SH-SY5Y (cell line): ENCODE measurements at regions not wholly inside any gene's neighbourhood (a gene's known extent, or its start where the extent isn't known, plus 50 kb on each side); places are given as distances from the start of the nearest gene placed in this dataset.

ENCODE experiments used
- GATA2 ChIP-seq: IDR thresholded peaks from 2 replicates; pipeline ENCODE4 v1.6.1; 2011; ENCODE audit warnings: mild to moderate bottlenecking, low read depth, low read length
- GATA3 ChIP-seq: IDR thresholded peaks from 2 replicates; pipeline ENCODE4 v1.6.1; 2011; ENCODE audit warnings: low read depth, mild to moderate bottlenecking, low read length, moderate library complexity

- TF ChIP-seq GATA3 (no peak), GATA2 (no peak)
Observed at GRCh38 chr10:18735711-18736110, 76.5 kb downstream of the ARL5B start.

- TF ChIP-seq GATA3 (no peak), GATA2 (no peak)
Observed at GRCh38 chr10:18737236-18737635, 78.0 kb downstream of the ARL5B start.

GRCh38 chr10:18737841-18738240 is 78.6 kb downstream of the ARL5B start:
- TF ChIP-seq GATA3, result no peak
- no peak for TF ChIP-seq GATA2

GRCh38 chr10:18738835-18739234 is 79.6 kb downstream of the ARL5B start:
- TF ChIP-seq GATA3 (peak; percentile 37; the same call in 1 of the 2 replicates), GATA2 (peak; percentile 47; the same call in 1 of the 2 replicates)

GRCh38 chr10:18743926-18744325 is 84.7 kb downstream of the ARL5B start:
- TF ChIP-seq GATA2, result no peak
- TF ChIP-seq GATA3, result no peak

GRCh38 chr10:18753312-18753895 is 94.2 kb downstream of the ARL5B start:
- TF ChIP-seq GATA2 (no peak), GATA3 (no peak)

GRCh38 chr10:18759575-18759974 is 100.3 kb downstream of the ARL5B start:
- TF ChIP-seq GATA3 (no peak), GATA2 (no peak)

- TF ChIP-seq GATA3 (no peak), GATA2 (no peak)
Observed at GRCh38 chr10:18760836-18761235, 101.6 kb downstream of the ARL5B start.

- TF ChIP-seq GATA3, result no peak
- TF ChIP-seq GATA2, result no peak
Observed at GRCh38 chr10:18767981-18768380, 108.8 kb downstream of the ARL5B start.

- TF ChIP-seq GATA3 (no peak), GATA2 (no peak)
Observed at GRCh38 chr10:18773180-18773579, 113.9 kb downstream of the ARL5B start.

GRCh38 chr10:18777258-18777657 is 118.0 kb downstream of the ARL5B start:
- TF ChIP-seq GATA3 (no peak), GATA2 (no peak)

GRCh38 chr10:18786478-18786877 is 127.2 kb downstream of the ARL5B start:
- TF ChIP-seq GATA2 (no peak), GATA3 (no peak)

- TF ChIP-seq GATA2, result no peak
- TF ChIP-seq GATA3, result no peak
Observed at GRCh38 chr10:18793951-18794350, 134.7 kb downstream of the ARL5B start.

GRCh38 chr10:18795549-18795948 is 136.3 kb downstream of the ARL5B start:
- no peak for TF ChIP-seq GATA2
- no peak for TF ChIP-seq GATA3

GRCh38 chr10:18797286-18797685 is 138.1 kb downstream of the ARL5B start:
- TF ChIP-seq GATA3 (no peak), GATA2 (no peak)

GRCh38 chr10:18822156-18822555 is 162.9 kb downstream of the ARL5B start:
- TF ChIP-seq GATA2, result no peak
- TF ChIP-seq GATA3, result no peak
